ENCODE measurements at regions not wholly inside any gene's neighbourhood (a gene's known extent, or its start where the extent isn't known, plus 50 kb on each side); places are given as distances from the start of the nearest gene placed in this dataset.

DNA sequence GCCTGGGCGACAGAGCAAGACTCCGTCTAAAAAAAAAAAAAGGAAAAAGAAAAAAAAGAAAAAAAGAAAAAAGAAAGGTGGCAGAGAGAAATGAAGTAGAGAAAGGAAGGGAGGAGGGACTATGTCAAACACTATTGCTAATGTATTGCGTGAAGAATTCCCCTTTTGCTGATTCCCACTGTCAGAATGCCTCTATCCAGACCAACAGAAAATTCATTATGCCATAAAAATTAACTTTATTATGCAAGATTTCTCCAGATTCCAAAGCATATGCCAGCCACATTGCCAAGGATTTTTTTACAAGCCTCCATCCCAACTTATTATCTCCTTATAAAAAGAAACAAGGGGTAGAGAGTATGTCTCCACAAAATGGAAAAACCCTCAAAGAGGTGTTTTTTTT lies 209.3 kb downstream of the MTERF1 start:
- Histone ChIP-seq H3K27ac (ENCODE audit: control insufficient read depth, insufficient read depth) (no peak overlapping the region), H3K4me1 (ENCODE audit: control insufficient read depth, insufficient read depth, low read length) (no peaks in the 10 kb centered on the region), H2AFZ (ENCODE audit: control insufficient read depth, low read depth, low read length) (no peak overlapping the region), H3K9me3 (replicated peaks; ENCODE audit: control insufficient read depth, insufficient read depth, low read length) (no peaks in the 10 kb centered on the region), H3K27me3 (replicated peaks in 1 of 2; ENCODE audit: control insufficient read depth in 2 of 2, insufficient read depth in 2 of 2, low read length in 1 of 2) (no peaks in the 10 kb centered on the region), H4K20me1 (ENCODE audit: control insufficient read depth, insufficient read depth) (no peaks in the 10 kb centered on the region), H3K79me2 (ENCODE audit: control insufficient read depth, insufficient read depth, low read length) (no peaks in the 10 kb centered on the region), H3K4me3 (no peak overlapping the region), H3K4me2 (ENCODE audit: control insufficient read depth, insufficient read depth) (no peak overlapping the region), H3K9ac (ENCODE audit: control insufficient read depth, insufficient read depth, low read length) (no peak overlapping the region), H3K36me3 (ENCODE audit: control insufficient read depth in 2 of 2, insufficient read depth in 2 of 2, low read length in 1 of 2) (no peaks in the 10 kb centered on the region)
- DNase-seq (ENCODE audit: low read depth, low spot score) (no peak), ATAC-seq (no peak), FAIRE-seq (no peak)
- TF ChIP-seq ZZZ3 (IDR thresholded peaks at IDR 0.05; ENCODE audit: control insufficient read depth, insufficient read length, low read depth) (no peak), NR2F1 (conservative IDR thresholded peaks at IDR 0.05) (no peak), MYC (IDR thresholded peaks at IDR 0.05; ENCODE audit: insufficient read depth, insufficient read length, insufficient replicate concordance, low read length, severe bottlenecking) (no peak), IKZF1 (conservative IDR thresholded peaks at IDR 0.05) (no peak), HCFC1 (IDR thresholded peaks at IDR 0.05; ENCODE audit: low read length) (no peak), TAF1 (IDR thresholded peaks at IDR 0.05; ENCODE audit: borderline replicate concordance, low read depth, low read length) (no peak)
- SMC1A ChIA-PET (ENCODE audit: uncharacterized antibody, unreplicated experiment): no interaction called here
- RAD21 ChIA-PET (ENCODE audit: unreplicated experiment): no interaction called here
- BruUV-seq (replicated peaks): no TSS peak
- in situ Hi-C loops (cut with MboI): no loop called here
- intact Hi-C loops (cut with micrococcal nuclease; ENCODE audit: unreplicated experiment): no loop called here
- POLR2A ChIA-PET: no interaction called here
- WGBS (ENCODE audit: insufficient coverage, insufficient replicate concordance, low lambda C conversion rate, missing lambda C conversion rate): 31% methylated on average over 1 of the region's 3 CpGs
- CTCF ChIA-PET: no interaction called here

DNA sequence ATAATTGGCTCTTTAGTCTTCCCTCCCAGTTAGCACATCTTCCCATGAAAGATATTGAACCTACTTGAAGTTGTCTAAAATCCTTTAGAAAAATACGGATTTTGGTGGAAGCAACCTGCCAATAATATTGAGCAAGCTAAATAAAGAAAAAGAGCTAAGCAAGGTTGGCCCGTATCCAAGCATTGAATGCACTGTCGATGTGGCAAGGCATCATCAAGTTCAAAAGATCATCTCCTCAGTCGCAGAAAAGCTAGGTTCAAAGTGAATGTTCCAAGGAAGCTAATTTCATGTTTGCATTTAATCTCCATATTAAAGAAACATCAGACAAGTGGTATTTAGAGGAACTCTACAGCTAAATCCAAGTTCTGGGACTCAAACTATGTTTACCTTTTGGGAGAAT lies 206.0 kb downstream of the MTERF1 start:
- Histone ChIP-seq H2AFZ (ENCODE audit: control insufficient read depth, low read depth, low read length) (no peak overlapping the region), H3K79me2 (ENCODE audit: control insufficient read depth, insufficient read depth, low read length) (no peaks in the 10 kb centered on the region), H4K20me1 (ENCODE audit: control insufficient read depth, insufficient read depth) (no peaks in the 10 kb centered on the region), H3K27me3 (replicated peaks in 1 of 2; ENCODE audit: control insufficient read depth in 2 of 2, insufficient read depth in 2 of 2, low read length in 1 of 2) (no peaks in the 10 kb centered on the region), H3K4me2 (ENCODE audit: control insufficient read depth, insufficient read depth) (no peak overlapping the region), H3K9me3 (replicated peaks; ENCODE audit: control insufficient read depth, insufficient read depth, low read length) (no peaks in the 10 kb centered on the region), H3K4me3 (no peak overlapping the region), H3K27ac (ENCODE audit: control insufficient read depth, insufficient read depth) (no peak overlapping the region), H3K36me3 (ENCODE audit: control insufficient read depth in 2 of 2, insufficient read depth in 2 of 2, low read length in 1 of 2) (no peaks in the 10 kb centered on the region), H3K9ac (ENCODE audit: control insufficient read depth, insufficient read depth, low read length) (no peak overlapping the region), H3K4me1 (ENCODE audit: control insufficient read depth, insufficient read depth, low read length) (no peaks in the 10 kb centered on the region)
- ChIA-PET CTCF (no interaction called here), SMC1A (ENCODE audit: uncharacterized antibody, unreplicated experiment) (no interaction called here), RAD21 (ENCODE audit: unreplicated experiment) (no interaction called here), POLR2A (no interaction called here)
- ATAC-seq (no peak), FAIRE-seq (no peak), DNase-seq (ENCODE audit: low read depth, low spot score) (no peak)
- in situ Hi-C loops (cut with MboI) (no loop called here), intact Hi-C loops (cut with micrococcal nuclease; ENCODE audit: unreplicated experiment) (no loop called here)
- no TSS peak for BruUV-seq (replicated peaks)
- 55% methylated on average over 4 of the region's 4 CpGs for WGBS (ENCODE audit: insufficient coverage, insufficient replicate concordance, low lambda C conversion rate, missing lambda C conversion rate)
- TF ChIP-seq IKZF1 (conservative IDR thresholded peaks at IDR 0.05) (no peak), TARDBP (IDR thresholded peaks at IDR 0.05; ENCODE audit: borderline replicate concordance) (no peak), MEF2A (IDR thresholded peaks at IDR 0.05; ENCODE audit: insufficient read depth, low read depth, low read length) (no peak), CHD2 (IDR thresholded peaks at IDR 0.05; ENCODE audit: borderline replicate concordance, low read depth, low read length) (no peak), NRF1 (conservative IDR thresholded peaks at IDR 0.05; ENCODE audit: low read depth, low read length) (no peak), ZNF217 (IDR thresholded peaks at IDR 0.05) (no peak)
- TF ChIP-seq, protein P1, sequence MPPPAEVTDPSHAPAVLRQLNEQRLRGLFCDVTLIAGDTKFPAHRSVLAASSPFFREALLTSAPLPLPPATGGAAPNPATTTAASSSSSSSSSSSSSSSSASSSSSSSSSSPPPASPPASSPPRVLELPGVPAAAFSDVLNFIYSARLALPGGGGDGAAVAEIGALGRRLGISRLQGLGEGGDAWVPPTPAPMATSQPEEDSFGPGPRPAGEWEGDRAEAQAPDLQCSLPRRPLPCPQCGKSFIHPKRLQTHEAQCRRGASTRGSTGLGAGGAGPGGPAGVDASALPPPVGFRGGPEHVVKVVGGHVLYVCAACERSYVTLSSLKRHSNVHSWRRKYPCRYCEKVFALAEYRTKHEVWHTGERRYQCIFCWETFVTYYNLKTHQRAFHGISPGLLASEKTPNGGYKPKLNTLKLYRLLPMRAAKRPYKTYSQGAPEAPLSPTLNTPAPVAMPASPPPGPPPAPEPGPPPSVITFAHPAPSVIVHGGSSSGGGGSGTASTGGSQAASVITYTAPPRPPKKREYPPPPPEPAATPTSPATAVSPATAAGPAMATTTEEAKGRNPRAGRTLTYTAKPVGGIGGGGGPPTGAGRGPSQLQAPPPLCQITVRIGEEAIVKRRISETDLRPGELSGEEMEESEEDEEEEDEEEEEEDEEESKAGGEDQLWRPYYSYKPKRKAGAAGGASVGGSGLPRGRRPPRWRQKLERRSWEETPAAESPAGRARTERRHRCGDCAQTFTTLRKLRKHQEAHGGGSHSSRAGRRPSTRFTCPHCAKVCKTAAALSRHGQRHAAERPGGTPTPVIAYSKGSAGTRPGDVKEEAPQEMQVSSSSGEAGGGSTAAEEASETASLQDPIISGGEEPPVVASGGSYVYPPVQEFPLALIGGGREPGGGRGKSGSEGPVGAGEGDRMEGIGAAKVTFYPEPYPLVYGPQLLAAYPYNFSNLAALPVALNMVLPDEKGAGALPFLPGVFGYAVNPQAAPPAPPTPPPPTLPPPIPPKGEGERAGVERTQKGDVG (CRISPR knock-in tag; IDR thresholded peaks at IDR 0.05): no peak
- TF ChIP-seq, protein P2, sequence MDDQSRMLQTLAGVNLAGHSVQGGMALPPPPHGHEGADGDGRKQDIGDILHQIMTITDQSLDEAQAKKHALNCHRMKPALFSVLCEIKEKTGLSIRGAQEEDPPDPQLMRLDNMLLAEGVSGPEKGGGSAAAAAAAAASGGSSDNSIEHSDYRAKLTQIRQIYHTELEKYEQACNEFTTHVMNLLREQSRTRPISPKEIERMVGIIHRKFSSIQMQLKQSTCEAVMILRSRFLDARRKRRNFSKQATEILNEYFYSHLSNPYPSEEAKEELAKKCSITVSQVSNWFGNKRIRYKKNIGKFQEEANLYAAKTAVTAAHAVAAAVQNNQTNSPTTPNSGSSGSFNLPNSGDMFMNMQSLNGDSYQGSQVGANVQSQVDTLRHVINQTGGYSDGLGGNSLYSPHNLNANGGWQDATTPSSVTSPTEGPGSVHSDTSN (IDR thresholded peaks at IDR 0.05; ENCODE audit: insufficient replicate concordance, low read depth, low read length): no peak
- TF ChIP-seq, protein P3, sequence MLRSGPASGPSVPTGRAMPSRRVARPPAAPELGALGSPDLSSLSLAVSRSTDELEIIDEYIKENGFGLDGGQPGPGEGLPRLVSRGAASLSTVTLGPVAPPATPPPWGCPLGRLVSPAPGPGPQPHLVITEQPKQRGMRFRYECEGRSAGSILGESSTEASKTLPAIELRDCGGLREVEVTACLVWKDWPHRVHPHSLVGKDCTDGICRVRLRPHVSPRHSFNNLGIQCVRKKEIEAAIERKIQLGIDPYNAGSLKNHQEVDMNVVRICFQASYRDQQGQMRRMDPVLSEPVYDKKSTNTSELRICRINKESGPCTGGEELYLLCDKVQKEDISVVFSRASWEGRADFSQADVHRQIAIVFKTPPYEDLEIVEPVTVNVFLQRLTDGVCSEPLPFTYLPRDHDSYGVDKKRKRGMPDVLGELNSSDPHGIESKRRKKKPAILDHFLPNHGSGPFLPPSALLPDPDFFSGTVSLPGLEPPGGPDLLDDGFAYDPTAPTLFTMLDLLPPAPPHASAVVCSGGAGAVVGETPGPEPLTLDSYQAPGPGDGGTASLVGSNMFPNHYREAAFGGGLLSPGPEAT (IDR thresholded peaks at IDR 0.05; ENCODE audit: low read depth): no peak
